ENCODE measurements at regions not wholly inside any gene's neighbourhood (a gene's known extent, or its start where the extent isn't known, plus 50 kb on each side); places are given as distances from the start of the nearest gene placed in this dataset.

GRCh38 chr6:165110860-165111259, 198.5 kb downstream of the C6orf118 start:
- Histone ChIP-seq H3K9me3 (ENCODE audit: low read depth) (no peaks in the 10 kb centered on the region), H3K9ac (peak overlapping the region; percentile 9; the same call in 1 of the 2 replicates), H3K9me2 (ENCODE audit: insufficient read depth) (no peaks in the 10 kb centered on the region), H3K4me1 (ENCODE audit: insufficient read depth) (peaks cover 33% of the 10 kb centered on the region), H3K36me3 (ENCODE audit: low read depth) (no peaks in the 10 kb centered on the region), H3K4me3 (0 out of 2 replicates have a peak overlapping the region, but pooled peaks have one; percentile 12), H3K79me2 (ENCODE audit: insufficient read depth) (no peaks in the 10 kb centered on the region), H2AFZ (no peak overlapping the region), H3K4me2 (ENCODE audit: unreplicated experiment) (no peak overlapping the region), H3K27me3 (replicated peaks; ENCODE audit: insufficient read depth) (no peaks in the 10 kb centered on the region), H3K27ac (peak overlapping the region; percentile 73), H4K20me1 (ENCODE audit: insufficient read depth) (no peaks in the 10 kb centered on the region), H3F3A (ENCODE audit: insufficient read depth) (peaks cover 34% of the 10 kb centered on the region)
- no peak for TF ChIP-seq EZH2 (IDR thresholded peaks at IDR 0.05; ENCODE audit: insufficient read depth, poor library complexity, severe bottlenecking)
- no peak for TF ChIP-seq EZH2phosphoT487 (IDR thresholded peaks at IDR 0.05; ENCODE audit: insufficient read depth, low read depth)
- in situ Hi-C loops (cut with MboI) = no loop called here
- DNase-seq = peak; percentile 79
- 47 to 64% methylated on average over 1 of the region's 1 CpG for WGBS, 2 experiments (ENCODE audit: low coverage in 1 of 2, low lambda C conversion rate in 2 of 2, missing lambda C conversion rate in 2 of 2)

GRCh38 chr6:165109011-165109410, 200.4 kb downstream of the C6orf118 start:
- Histone ChIP-seq H3K9me2 (ENCODE audit: insufficient read depth) (no peaks in the 10 kb centered on the region), H2AFZ (no peak overlapping the region), H3K79me2 (ENCODE audit: insufficient read depth) (no peaks in the 10 kb centered on the region), H4K20me1 (ENCODE audit: insufficient read depth) (no peaks in the 10 kb centered on the region), H3F3A (ENCODE audit: insufficient read depth) (peaks cover 34% of the 10 kb centered on the region), H3K36me3 (ENCODE audit: low read depth) (no peaks in the 10 kb centered on the region), H3K9me3 (ENCODE audit: low read depth) (no peaks in the 10 kb centered on the region), H3K27ac (no peak overlapping the region), H3K9ac (no peak overlapping the region), H3K4me2 (ENCODE audit: unreplicated experiment) (no peak overlapping the region), H3K4me1 (ENCODE audit: insufficient read depth) (peaks cover 41% of the 10 kb centered on the region), H3K4me3 (no peak overlapping the region), H3K27me3 (replicated peaks; ENCODE audit: insufficient read depth) (no peaks in the 10 kb centered on the region)
- WGBS, 2 experiments (ENCODE audit: low coverage in 1 of 2, low lambda C conversion rate in 2 of 2, missing lambda C conversion rate in 2 of 2) = 92 to 96% methylated on average over 5 of the region's 5 CpGs
- DNase-seq = no peak
- in situ Hi-C loops (cut with MboI) = no loop called here
- TF ChIP-seq EZH2phosphoT487 (IDR thresholded peaks at IDR 0.05; ENCODE audit: insufficient read depth, low read depth) (no peak), EZH2 (IDR thresholded peaks at IDR 0.05; ENCODE audit: insufficient read depth, poor library complexity, severe bottlenecking) (no peak)

GRCh38 chr6:165106261-165106660, 203.1 kb downstream of the C6orf118 start:
- no peak overlapping the region for H3K4me3 ChIP-seq
- H3K4me1 ChIP-seq (ENCODE audit: insufficient read depth) = peaks cover 37% of the 10 kb centered on the region
- peak; percentile 73 for DNase-seq
- H3F3A ChIP-seq (ENCODE audit: insufficient read depth) = peaks cover 27% of the 10 kb centered on the region
- no peaks in the 10 kb centered on the region for H3K9me2 ChIP-seq (ENCODE audit: insufficient read depth)
- no peaks in the 10 kb centered on the region for H3K27me3 ChIP-seq (replicated peaks; ENCODE audit: insufficient read depth)
- H3K4me2 ChIP-seq (ENCODE audit: unreplicated experiment) = peak overlapping the region; percentile 44
- 63 to 65% methylated on average over 2 of the region's 2 CpGs for WGBS, 2 experiments (ENCODE audit: low coverage in 1 of 2, low lambda C conversion rate in 2 of 2, missing lambda C conversion rate in 2 of 2)
- H3K36me3 ChIP-seq (ENCODE audit: low read depth) = no peaks in the 10 kb centered on the region
- in situ Hi-C loops (cut with MboI) = no loop called here
- TF ChIP-seq EZH2 (IDR thresholded peaks at IDR 0.05; ENCODE audit: insufficient read depth, poor library complexity, severe bottlenecking) (no peak), EZH2phosphoT487 (IDR thresholded peaks at IDR 0.05; ENCODE audit: insufficient read depth, low read depth) (no peak)
- H3K27ac ChIP-seq = peak overlapping the region; percentile 77
- H3K9ac ChIP-seq = no peak overlapping the region
- H3K79me2 ChIP-seq (ENCODE audit: insufficient read depth) = no peaks in the 10 kb centered on the region
- H4K20me1 ChIP-seq (ENCODE audit: insufficient read depth) = no peaks in the 10 kb centered on the region
- peak overlapping the region; percentile 27; the same call in 1 of the 2 replicates for H2AFZ ChIP-seq
- H3K9me3 ChIP-seq (ENCODE audit: low read depth) = no peaks in the 10 kb centered on the region

GRCh38 chr6:165098165-165098564, 211.2 kb downstream of the C6orf118 start:
- Histone ChIP-seq H3K4me1 (ENCODE audit: insufficient read depth) (peaks cover 11% of the 10 kb centered on the region), H3F3A (ENCODE audit: insufficient read depth) (peaks cover 7% of the 10 kb centered on the region; the same call in 1 of the 2 replicates), H3K9ac (no peak overlapping the region), H3K27ac (no peak overlapping the region), H3K27me3 (replicated peaks; ENCODE audit: insufficient read depth) (no peaks in the 10 kb centered on the region), H3K9me3 (ENCODE audit: low read depth) (no peaks in the 10 kb centered on the region), H4K20me1 (ENCODE audit: insufficient read depth) (no peaks in the 10 kb centered on the region), H3K36me3 (ENCODE audit: low read depth) (no peaks in the 10 kb centered on the region), H3K79me2 (ENCODE audit: insufficient read depth) (no peaks in the 10 kb centered on the region), H2AFZ (no peak overlapping the region), H3K4me2 (ENCODE audit: unreplicated experiment) (no peak overlapping the region), H3K4me3 (no peak overlapping the region), H3K9me2 (ENCODE audit: insufficient read depth) (no peaks in the 10 kb centered on the region)
- in situ Hi-C loops (cut with MboI) = no loop called here
- DNase-seq = peak; percentile 32
- no peak for TF ChIP-seq EZH2phosphoT487 (IDR thresholded peaks at IDR 0.05; ENCODE audit: insufficient read depth, low read depth)
- no peak for TF ChIP-seq EZH2 (IDR thresholded peaks at IDR 0.05; ENCODE audit: insufficient read depth, poor library complexity, severe bottlenecking)
- 61 to 65% methylated on average over 4 of the region's 4 CpGs for WGBS, 2 experiments (ENCODE audit: low coverage in 1 of 2, low lambda C conversion rate in 2 of 2, missing lambda C conversion rate in 2 of 2)
